GM21576 (cell line): ENCODE measurements at regions not wholly inside any gene's neighbourhood (a gene's known extent, or its start where the extent isn't known, plus 50 kb on each side); places are given as distances from the start of the nearest gene placed in this dataset.
"Not testable (repeated sequence)": the region's sequence is repeated elsewhere in the genome, so short reads cannot be mapped to it uniquely, and the experiment has no call there.

Source experiments
- ATAC-seq: cut with Tn5 transposase; IDR thresholded peaks from one replicate; pipeline ENCODE4 v1.9.1; 2021; ENCODE audit warnings: mild to moderate bottlenecking, moderate library complexity; ENCODE audit not compliant: unreplicated experiment

DNA sequence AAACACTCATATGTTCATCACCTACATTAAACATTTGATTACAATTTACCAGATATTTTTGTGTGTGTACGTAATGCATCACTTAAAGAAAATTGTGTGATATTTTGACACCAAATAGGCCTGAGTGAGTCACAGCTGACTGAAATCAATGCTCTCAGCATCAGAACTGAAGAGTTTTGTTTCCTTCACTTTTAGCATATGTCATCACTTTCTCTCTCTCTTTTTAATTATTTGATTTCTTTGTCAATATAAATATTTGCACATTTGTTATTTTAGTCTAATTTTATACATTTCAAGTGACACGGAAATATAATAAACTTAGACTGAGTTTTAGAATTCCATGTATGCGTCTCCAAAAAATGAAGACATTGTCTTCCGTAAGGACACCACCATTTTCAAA, 545.3 kb downstream of the PTPRC start:
- no peak for ATAC-seq

- no peak for ATAC-seq
These were observed 556.0 kb downstream of the PTPRC start for GRCh38 chr1:199194862-199195261.

GRCh38 chr1:199197695-199198094, 558.9 kb downstream of the PTPRC start:
- ATAC-seq: no peak

DNA sequence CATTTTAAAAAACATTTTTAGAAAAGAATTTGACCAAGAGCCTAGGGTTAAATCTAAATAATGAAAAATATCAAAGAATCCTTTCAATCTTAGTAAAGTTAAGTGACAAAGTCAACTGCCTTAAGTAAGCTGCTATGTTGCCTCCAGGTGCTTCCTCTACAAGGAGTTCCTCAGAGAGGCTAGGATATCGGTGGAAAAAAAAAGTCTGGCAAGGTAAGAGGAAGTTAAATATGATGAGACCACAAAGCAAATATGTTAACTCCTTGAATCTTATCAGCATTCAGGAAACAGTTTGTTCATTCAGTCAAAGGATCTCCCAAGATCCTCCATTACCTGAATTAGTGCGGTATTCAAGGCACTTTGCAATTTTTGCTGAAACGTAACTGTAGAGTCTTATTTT, 563.5 kb downstream of the PTPRC start:
- no peak for ATAC-seq

GRCh38 chr1:199204231-199204630, 565.4 kb downstream of the PTPRC start:
- no peak for ATAC-seq

GRCh38 chr1:199205740-199206441, 567.1 kb downstream of the PTPRC start:
- no peak for ATAC-seq

GRCh38 chr1:199208847-199209246, 570.0 kb downstream of the PTPRC start:
- ATAC-seq: no peak

GRCh38 chr1:199218065-199218464, 579.2 kb downstream of the PTPRC start:
- ATAC-seq: no peak

DNA sequence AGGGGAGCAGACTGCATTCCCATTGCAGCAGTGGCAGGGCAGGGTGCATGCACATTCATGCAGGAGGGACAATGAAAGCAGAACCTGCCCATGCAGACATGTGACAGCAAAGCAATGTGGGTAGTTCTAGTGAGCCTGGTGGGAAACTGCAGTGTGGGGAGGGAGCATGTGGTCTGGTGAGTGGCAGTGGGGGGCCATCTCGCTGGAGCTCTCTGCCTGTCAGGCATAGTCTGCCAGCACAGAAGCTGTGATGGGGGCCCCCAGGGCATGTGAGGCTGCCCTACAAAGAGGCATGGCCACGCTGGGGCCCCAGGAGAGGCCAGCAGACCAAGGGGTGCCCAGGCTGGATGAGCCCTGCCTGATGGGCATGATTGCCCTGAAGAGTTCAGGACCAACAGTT, 579.7 kb downstream of the PTPRC start:
- ATAC-seq: no peak

GRCh38 chr1:199220031-199220430, 581.2 kb downstream of the PTPRC start:
- no peak for ATAC-seq

DNA sequence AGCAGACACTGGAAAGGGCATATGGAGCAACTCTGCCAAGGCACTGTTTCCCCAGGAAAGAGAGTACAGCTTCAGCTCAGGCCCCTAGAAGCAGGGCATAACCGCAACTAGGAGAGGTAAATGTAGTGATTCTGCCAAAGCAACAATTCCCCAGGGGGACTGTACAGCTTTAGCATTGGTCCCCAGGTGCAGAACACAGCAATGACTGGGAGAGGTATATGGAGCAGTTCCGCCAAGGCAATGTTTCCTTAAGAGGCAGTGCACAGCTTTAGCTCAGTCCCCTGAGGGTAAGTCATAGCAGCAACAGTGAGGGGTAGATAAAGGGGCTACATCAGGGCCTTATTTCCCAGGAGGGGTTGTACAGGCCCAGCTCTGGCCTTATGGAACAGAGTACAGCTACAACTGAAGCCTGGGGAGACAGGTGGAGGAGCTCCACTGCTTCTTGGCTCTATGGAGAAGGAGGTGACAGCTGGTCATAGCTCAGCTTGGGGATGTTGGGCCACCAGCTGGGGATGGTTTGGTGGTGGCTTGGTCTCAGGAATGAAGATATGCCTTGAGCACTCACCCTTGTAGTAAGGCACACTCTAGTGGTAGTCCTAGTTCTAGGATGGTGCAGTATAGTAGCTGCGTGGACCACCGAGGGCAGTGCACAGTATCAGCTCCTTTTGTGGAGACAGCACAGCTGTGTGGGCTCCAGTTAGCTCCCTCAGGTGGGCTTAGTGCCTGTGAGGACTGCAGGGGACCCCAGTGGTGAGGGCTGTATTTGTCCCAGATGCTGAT, 582.7 kb downstream of the PTPRC start:
- no peak for ATAC-seq

- no peak for ATAC-seq
These were observed 585.1 kb downstream of the PTPRC start for GRCh38 chr1:199223936-199224335.

DNA sequence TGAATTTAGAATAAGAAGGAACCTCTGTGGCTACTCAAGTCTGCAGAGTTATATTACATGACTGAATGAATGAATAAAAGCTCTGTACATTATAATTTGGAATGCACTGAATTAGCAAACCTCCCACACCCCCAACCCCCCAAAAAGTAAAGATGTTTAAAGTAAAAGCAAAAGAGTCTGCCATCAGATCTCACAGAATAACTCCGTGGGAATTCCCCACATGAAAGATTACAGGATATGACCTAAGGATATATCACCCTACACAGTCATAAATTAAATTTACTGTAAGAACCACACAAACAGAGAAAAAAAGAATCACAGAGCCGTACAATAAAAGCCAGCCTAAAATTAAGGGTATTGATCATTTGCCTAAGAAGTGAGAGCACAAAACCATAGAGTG, 587.3 kb downstream of the PTPRC start:
- ATAC-seq: peak; percentile 64

GRCh38 chr1:199242147-199242546, 603.3 kb downstream of the PTPRC start:
- ATAC-seq: no peak

DNA sequence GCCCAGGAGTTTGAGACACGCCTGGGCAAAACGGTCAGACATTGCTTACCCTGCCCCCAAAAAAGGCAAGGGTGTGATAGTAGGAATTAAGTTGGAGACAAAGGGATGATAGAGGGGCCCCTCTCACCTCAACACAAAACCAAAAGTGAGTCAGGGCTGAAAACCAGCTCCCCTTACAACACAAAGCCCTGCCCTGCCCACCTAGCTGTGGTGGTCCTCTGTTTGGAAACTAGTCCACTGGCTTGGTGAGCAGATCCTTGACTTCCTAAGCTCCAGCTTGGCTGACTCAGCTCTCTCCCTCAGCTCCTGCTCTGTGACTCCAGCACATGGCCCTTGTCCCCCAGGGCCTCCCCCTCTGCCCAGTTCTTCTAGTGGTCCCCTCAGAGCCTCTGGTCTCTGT, 603.8 kb downstream of the PTPRC start:
- ATAC-seq: no peak

DNA sequence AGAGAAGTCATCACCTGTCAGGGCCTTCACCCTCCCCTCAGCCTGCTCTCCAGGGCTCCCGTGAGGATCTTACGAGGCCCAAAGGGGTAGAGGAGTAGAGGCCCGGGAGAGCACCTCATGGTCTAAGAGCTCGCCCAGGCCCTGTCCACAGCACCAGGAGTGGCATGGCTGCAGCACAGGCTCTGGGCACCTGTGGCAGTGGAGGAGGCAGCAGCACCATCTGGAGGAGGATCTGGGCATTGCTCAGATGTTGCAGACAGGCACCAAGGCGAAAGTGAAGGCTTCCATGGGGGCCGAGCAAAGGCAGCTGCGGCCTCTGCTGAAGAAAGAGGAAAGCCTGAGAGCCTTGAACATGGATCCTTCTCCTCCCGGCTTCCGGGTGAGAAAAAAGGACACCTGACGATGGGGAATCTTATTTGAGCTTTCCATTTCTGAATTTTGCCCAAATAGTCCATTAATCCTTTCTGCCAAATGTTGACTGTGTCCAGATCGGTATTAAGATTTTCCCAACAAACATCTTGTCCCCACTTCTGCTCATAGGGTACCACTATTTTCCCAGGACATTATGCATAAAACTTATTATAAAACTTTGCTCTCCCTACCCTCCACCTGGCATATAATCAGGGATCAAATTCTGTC, 604.7 kb downstream of the PTPRC start:
- ATAC-seq: peak; percentile 99

DNA sequence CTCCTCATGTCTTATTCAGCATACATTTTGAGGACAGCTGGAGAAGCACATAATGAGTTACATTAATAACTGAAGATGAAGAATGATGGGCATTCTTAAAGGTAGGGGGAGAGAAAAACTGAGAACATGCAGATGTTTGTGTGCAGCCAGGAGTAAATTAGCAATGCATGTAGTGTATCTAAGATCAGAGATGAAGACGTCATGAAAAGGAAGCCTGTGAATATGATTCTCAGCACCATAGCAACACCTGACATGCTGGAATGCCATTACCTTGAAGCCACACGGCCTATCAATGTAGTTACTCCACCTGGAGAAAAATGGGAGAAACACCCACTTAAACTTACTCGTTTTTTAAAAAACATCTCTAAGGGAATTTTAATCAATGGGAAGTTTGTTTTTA, 607.1 kb downstream of the PTPRC start:
- no peak for ATAC-seq

GRCh38 chr1:199246716-199247115, 607.9 kb downstream of the PTPRC start:
- ATAC-seq: no peak

- ATAC-seq: no peak
These were observed 609.1 kb downstream of the PTPRC start for GRCh38 chr1:199247891-199248290.

GRCh38 chr1:199254040-199254439, 615.2 kb downstream of the PTPRC start:
- not testable (repeated sequence) for ATAC-seq

DNA sequence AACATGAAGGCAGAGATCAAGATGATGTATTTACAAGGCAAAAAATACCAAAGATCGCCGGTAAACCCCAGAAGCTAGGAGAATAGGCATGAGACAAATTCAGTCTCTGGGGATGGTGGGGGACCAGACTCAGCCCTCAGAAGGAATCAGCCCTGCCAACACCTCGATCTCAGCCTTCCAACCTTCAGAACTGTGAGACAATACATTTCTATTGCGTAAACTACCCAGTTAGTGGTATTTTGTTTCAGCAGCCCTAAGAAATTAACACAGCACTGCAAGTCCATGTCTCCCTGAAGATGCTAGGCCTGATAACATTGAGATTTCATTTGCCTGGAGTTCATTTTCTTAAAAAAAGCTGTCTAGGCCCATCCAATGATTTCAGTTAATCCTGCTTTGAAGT, 622.5 kb downstream of the PTPRC start:
- no peak for ATAC-seq

DNA sequence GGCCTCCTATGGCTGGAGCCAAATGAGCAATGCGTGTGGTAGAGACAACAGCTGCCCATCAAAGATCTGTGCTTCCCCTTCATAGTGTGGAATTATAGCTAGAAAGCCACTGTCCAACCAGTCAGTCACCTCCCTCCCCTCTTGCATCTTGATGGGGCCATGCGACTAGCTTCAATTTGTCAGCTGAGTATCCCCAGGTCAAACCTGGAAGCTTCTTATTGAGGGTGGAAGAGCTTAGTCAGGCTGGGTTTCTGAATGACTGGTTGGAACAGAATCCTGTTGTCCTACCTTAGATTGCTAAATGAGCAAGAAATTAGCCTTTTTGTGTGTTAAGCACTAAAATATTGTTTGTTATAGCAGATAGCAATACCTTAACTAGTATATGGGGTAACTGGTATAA, 625.4 kb downstream of the PTPRC start:
- no peak for ATAC-seq
